Left ventricle myocardium superior (tissue), 1 donor: ENCODE measurements at regions not wholly inside any gene's neighbourhood (a gene's known extent, or its start where the extent isn't known, plus 50 kb on each side); places are given as distances from the start of the nearest gene placed in this dataset.
"Not testable (repeated sequence)": the region's sequence is repeated elsewhere in the genome, so short reads cannot be mapped to it uniquely, and the experiment has no call there.

Source experiments
- ATAC-seq: fragments of 200-7000 bp; cut with Tn5 transposase; one replicate; pipeline ENCODE4 v1.9.1; 2020; ENCODE audit warnings: mild to moderate bottlenecking, moderate library complexity
- DNase-seq: peaks from one replicate; pipeline ENCODE4 v3.0.0-alpha.2; 2020
- intact Hi-C: fragments of 100-400 bp; cut with micrococcal nuclease; formaldehyde crosslinking; loops from one replicate; pipeline ENCODE4 v1.11.0; 2022
- donor health status: DM: no; HTN: yes; CAD: no; lungs with severe emphysema.

DNA sequence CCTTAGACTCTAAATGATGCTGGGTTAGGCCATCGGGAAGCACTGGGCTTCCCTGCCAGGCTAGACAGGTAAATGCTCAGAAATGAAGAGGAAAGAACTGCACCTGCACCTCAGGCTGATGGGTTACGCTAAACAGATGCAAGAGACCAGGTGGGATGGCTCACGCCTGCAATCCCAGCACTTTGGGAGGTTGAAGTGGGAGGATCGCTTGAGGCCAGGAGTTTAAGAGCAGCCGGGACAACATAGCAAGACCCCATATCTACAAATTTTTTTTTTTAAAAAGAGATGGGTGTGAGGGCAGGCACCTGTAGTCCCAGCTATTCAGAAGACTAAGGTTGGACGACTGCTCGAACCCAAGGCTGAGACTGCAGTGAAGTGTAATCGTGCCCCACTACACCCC is 634.7 kb downstream of the UQCRFS1 start:
- no peak for DNase-seq
- intact Hi-C loops = no loop called here
- ATAC-seq = no peak

DNA sequence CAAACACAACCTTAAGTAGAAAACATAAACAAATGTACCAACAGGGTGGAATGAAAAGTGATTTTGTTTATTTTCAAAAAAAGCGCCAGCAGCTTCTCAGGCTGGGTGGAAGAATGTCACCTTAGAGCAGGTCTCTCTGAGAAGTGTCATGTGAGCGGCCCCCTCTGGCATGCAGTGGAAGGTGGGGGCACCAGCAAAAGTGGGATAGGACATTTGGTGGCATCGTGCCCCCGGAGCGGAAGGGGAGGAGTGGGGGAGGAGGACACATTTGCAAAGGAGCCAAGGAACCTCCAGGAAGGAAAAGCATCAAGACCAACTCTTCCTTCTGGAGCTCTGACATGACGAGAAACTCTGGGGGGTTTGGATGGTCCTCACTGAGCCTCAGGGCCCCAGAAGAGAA is 635.3 kb downstream of the UQCRFS1 start:
- intact Hi-C loops = no loop called here

DNA sequence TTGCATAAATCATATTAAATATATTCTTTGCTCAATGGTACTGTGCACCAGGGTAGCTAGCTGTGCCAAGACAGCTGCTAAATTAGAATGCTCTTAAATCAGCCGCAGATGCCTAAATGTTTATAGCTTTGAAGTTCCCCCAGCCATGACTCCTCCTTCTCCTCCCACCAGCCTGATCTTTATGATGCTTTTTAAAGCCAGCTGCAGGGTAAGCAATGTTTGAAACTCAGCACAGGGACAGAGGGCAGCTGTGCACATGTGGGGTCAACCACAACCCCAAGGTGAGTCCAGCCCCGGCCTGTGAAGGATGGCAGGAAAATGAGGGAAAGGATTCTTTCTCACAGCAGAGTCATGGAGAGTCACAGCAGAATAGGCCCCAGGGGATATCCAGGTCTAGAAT is 635.7 kb downstream of the UQCRFS1 start:
- no peak for ATAC-seq
- DNase-seq = no peak
- intact Hi-C loops = no loop called here

More for the DNA sequence above, 635.3 kb downstream of the UQCRFS1 start:
- no peak for DNase-seq
- no peak for ATAC-seq

DNA sequence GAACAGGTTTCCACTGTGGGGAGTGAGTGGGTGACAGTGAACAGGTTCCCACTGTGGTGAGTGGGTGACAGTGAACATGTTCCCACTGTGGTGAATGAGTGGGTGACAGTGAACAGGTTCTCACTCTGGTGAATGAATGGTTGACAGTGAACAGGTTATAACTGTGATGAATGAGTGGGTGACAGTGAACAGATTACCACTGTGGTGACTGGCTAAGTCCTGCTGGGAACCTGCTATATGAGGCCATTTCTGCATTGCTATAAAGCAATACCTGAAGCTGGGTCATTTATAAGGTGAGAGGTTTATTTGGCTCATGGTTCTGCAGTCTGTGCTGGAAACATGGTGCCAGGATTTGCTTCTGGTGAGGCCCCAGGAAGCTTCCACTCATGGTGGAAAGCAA is 637.1 kb downstream of the UQCRFS1 start:
- intact Hi-C loops = no loop called here
- DNase-seq (no peak), ATAC-seq (no peak)

- DNase-seq, intact Hi-C loops, ATAC-seq: not testable (repeated sequence)
Measured at GRCh38 chr19:28575312-28575711, 637.6 kb downstream of the UQCRFS1 start.

- intact Hi-C loops = no loop called here
- ATAC-seq (no peak), DNase-seq (no peak)
Measured at GRCh38 chr19:28574212-28574611, 638.7 kb downstream of the UQCRFS1 start.

DNA sequence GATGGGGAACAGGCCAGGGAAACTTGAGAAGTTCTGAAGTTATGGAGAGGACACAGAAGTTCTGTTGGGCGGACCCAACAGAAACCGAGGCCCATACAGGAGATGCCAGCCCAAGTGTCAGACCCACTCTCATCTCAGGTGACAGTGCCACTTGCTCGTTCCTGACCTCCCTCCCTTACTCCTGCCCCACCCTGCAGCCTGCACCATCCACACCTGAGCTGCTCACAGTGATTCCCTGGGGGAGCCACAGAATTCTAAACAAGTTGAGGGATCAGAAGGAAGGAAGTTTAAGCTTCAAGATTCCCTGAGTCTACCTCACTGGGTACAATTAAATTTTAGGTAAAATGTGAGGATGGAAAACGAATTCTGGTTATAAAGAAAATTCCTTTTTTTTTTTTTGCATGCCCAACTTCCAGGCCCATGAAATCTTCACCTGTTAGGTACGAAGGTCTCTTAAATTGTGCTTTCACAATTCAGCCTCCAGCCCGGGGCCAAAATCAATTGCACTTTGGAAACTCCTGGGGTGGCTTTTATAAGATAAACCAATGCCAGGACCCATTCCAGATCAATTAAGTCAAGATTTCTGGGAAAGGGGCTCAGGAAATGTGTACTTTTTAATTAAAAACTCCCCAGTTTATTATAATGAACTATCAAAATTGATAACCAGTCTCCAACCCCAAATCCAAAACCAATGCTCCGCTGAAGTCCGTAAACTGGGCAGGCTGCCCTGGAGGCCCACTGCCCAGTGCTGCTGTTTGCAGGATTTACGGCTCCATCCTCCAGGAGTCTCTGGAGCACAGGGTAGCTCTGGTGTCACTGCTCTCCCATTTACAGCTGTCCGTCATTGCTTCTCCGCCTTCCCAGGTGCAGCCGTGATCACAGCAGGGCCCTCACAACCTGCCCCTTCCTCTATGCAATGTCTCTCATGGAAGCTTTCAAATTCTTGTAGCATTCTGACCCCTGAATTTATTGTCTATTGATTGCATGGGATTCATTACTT is 643.5 kb downstream of the UQCRFS1 start:
- intact Hi-C loops = no loop called here
- no peak for ATAC-seq
- DNase-seq = no peak

DNA sequence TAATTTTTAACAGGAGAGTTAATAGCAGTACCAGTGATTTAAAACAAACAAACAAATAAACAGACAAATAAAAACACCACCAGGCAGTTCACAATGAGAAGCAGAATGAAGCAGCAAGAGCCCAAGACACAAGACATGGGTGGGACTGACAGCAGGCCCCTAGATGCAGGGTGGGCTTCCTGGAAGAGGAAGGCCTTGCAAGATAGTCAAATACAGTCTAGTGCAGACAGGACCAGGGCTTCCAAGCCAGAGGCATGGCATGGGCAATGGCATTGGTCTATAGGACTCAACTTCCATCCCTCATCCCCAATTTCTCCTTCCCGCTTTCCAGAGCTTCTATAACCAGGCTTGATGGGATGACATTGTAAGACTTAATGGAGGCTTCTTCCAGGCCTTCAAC is 645.1 kb downstream of the UQCRFS1 start:
- no peak for DNase-seq
- intact Hi-C loops = no loop called here
- no peak for ATAC-seq

- ATAC-seq = peak; percentile 41
- DNase-seq = no peak
Measured at GRCh38 chr19:28563964-28564921, 648.7 kb downstream of the UQCRFS1 start.

GRCh38 chr19:28560786-28561185 is 652.2 kb downstream of the UQCRFS1 start:
- DNase-seq (no peak), ATAC-seq (no peak)
- intact Hi-C loops = no loop called here

More at GRCh38 chr19:28563964-28564921, 648.7 kb downstream of the UQCRFS1 start:
- intact Hi-C loops = no loop called here

- ATAC-seq (no peak), DNase-seq (no peak)
- intact Hi-C loops = no loop called here
Measured at GRCh38 chr19:28558783-28559182, 654.2 kb downstream of the UQCRFS1 start.

GRCh38 chr19:28556371-28556770 is 656.6 kb downstream of the UQCRFS1 start:
- no peak for DNase-seq
- intact Hi-C loops = no loop called here
- ATAC-seq = no peak

DNA sequence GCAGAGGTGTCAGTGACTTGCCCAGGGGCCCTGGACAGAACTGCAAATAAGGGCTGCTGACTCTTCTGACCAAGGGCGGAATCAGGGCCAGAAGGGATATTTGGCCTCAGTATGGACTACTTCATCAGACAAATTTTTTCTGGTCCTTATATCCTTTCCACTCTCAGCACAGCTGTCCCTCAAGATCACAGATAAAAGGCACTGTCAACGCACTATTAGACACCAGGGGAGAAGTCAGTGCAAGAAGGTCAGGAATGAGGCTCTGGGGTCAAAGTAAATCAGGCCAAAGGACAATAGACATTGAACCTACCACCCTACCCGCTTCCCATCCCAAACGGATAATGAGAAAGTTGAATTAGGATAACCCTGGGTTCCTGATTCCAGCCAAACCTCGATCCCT is 657.6 kb downstream of the UQCRFS1 start:
- ATAC-seq = no peak
- intact Hi-C loops = no loop called here
- no peak for DNase-seq

DNA sequence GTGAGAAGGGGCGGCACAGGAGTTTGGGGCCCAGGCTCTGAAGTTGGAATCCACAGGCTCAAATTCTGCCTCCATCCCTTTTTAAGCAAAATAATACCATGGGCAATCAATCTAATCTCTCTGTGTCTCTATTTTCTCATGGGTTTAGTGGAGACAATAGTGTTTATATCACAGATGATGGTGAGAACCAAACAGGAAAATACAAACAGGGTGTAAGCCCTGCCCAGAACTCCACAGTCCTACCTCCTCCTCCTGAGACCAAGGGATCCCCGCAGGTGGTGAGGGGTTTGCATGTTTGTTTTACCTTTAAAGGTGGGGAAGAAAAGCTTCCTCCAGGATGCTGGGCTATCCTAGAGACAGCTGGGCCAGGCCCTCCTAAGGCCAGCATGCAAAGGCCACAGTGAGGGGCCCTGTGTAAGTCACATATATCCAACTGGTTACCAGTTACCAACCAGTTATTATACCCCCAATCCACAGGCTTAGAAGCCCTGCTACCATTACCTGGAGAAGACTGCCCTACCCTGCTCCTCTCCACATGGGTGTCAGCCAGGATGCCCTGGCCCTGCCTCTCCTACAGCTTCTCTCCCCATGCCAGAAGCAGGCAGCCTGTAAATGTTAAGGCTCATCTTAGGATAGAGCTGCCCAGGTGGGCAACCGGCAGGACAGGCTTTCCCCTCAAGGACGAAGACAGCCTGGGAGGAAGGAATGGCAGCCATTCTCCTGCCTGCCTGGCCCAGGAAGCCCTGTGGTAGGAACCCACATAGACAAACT is 658.4 kb downstream of the UQCRFS1 start:
- DNase-seq (no peak), ATAC-seq (no peak)
- intact Hi-C loops = no loop called here

DNA sequence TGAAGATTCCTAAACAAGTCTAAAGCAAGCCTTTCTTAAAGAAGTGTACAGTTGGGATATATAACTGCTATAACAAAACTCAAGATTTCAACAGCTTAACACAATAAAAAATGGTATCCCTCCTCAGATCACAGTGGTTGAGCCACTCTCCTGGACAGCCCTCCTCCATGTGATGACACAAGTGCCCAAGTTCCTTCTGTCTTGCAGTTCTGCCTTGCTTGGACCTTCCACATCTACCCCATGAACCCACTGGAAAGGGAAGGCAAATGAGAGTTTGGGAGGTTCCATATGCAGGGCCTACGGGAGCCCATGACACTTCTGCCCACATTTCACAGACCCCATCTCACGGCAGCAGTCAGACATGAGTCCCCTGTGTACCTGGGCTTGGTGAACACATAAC is 659.2 kb downstream of the UQCRFS1 start:
- DNase-seq (no peak), ATAC-seq (no peak)
- intact Hi-C loops = no loop called here

DNA sequence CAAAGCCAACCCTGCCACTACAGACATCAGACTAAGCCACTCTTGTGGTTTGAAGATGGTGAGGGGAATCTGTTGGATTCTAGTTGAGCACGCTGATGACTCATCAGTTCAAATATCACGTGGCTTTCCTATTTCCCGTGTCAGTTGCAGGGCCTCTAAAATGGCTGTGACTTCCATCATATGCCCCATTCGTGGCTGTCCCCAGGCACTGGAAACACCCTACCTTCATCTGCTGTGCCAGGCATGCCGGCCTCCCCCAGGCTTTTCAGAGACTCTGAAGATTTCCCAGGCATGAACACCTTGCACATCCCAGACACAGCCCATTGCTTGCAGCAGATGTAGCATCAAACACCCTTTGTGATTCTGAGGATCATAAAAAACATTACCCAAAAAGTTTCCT is 659.9 kb downstream of the UQCRFS1 start:
- ATAC-seq (no peak), DNase-seq (no peak)
- intact Hi-C loops = no loop called here

GRCh38 chr19:28549680-28550277 is 663.2 kb downstream of the UQCRFS1 start:
- ATAC-seq = no peak
- no peak for DNase-seq
- intact Hi-C loops = no loop called here

DNA sequence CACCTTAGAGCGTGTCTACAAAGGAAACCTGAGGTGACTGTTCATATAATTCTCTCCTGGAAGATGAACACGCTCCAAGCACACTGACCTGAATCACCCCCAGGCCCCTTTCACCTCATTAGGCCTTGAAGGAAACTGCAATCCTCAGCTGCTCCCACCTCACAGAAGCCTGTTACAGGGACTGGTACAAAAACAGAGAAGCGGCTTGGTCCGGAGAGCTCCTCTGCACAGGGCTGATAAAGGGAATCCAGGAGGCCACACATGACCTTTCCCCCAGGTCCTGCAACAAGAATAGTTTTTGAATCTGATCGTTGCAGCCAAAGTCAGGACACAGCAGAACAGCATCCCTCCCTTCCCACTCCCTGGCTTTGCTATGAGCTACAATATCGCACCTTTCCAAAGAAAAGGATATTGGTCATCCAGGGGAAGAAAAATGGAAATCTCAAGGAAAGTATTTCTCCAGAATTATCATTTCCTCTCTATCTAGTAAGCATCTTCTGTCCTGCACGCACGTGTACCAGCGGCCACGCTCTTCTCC is 666.7 kb downstream of the UQCRFS1 start:
- intact Hi-C loops = no loop called here
- DNase-seq = no peak
- no peak for ATAC-seq
